ENCODE measurements at regions not wholly inside any gene's neighbourhood (a gene's known extent, or its start where the extent isn't known, plus 50 kb on each side); places are given as distances from the start of the nearest gene placed in this dataset.
"Not testable (repeated sequence)": the region's sequence is repeated elsewhere in the genome, so short reads cannot be mapped to it uniquely, and the experiment has no call there.

- DNase-seq (ENCODE audit: low spot score in 2 of 2) (no peak), ATAC-seq (no peak)
- Mint-ChIP-seq H3K27ac (no peak overlapping the region), H3K36me3 (peaks cover 0 to 11% of the 10 kb centered on the region in 2 donors), H3K9me3 (peaks cover 5 to 23% of the 10 kb centered on the region in 2 donors)
Observed at GRCh38 chr7:101146-102046, 91.0 kb upstream of the FAM20C start.

GRCh38 chr7:102047-102711 is 90.2 kb upstream of the FAM20C start:
- Mint-ChIP-seq H3K27ac (no peak overlapping the region), H3K36me3 (peaks cover 0 to 9% of the 10 kb centered on the region in 2 donors)
- DNase-seq (ENCODE audit: low spot score in 2 of 2) = no peak

GRCh38 chr7:102721-103120 is 89.7 kb upstream of the FAM20C start:
- DNase-seq (ENCODE audit: low spot score in 2 of 2) = no peak
- Mint-ChIP-seq H3K9me3 (peaks cover 5 to 15% of the 10 kb centered on the region in 2 donors), H3K27ac (no peak overlapping the region), H3K36me3 (peaks cover 0 to 6% of the 10 kb centered on the region in 2 donors)
- no peak for ATAC-seq

More at GRCh38 chr7:102047-102711, 90.2 kb upstream of the FAM20C start:
- no peak for ATAC-seq
- H3K9me3 Mint-ChIP-seq = peaks cover 5 to 19% of the 10 kb centered on the region in 2 donors

DNA sequence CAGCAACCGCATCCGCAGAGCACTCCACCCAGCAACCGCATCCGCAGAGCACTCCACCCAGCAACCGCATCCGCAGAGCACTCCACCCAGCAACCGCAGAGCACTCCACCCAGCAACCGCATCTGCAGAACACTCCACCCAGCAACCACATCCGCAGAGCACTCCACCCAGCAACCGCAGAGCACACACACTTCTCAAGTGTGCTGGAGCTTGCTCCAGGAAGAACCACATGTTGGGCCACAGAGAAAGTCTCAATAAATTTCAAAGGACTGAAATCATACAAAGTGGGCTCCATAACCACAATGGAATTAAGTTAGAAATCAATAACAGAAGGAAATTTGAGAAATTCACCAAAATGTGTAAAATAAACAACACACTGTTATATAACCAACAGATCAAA is 88.4 kb upstream of the FAM20C start:
- ATAC-seq; DNase-seq (ENCODE audit: low spot score in 2 of 2); H3K36me3 Mint-ChIP-seq; H3K27ac Mint-ChIP-seq: not testable (repeated sequence)
- peaks cover 5 to 10% of the 10 kb centered on the region in 2 donors for H3K9me3 Mint-ChIP-seq

- H3K27ac Mint-ChIP-seq = no peak overlapping the region
- H3K36me3 Mint-ChIP-seq = no peaks in the 10 kb centered on the region
- ATAC-seq (no peak), DNase-seq (ENCODE audit: low spot score in 2 of 2) (no peak)
- peaks cover 5 to 6% of the 10 kb centered on the region in 2 donors for H3K9me3 Mint-ChIP-seq
Observed at GRCh38 chr7:105002-105401, 87.4 kb upstream of the FAM20C start.

DNA sequence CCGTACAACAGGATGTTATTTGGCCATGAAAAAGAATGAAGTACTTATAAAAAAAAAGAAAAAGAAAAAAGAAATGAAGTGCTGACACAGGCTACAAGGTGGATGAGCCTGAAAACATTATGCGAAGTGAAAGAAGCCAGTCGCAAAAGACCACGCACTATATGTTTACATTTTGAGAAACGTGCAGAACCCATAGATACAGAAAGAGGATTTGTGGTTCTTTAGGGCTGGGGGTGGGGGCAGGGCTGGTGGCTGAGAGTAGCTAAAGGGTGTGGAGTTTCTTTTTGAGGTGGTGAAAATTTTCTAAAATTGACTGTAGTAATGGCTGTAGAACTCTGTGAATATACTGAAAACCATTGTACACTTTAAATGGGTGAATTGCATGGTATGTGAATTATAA is 86.0 kb upstream of the FAM20C start:
- Mint-ChIP-seq H3K27ac (no peak overlapping the region), H3K36me3 (no peaks in the 10 kb centered on the region), H3K9me3 (peaks cover 4 to 5% of the 10 kb centered on the region in 2 donors)
- DNase-seq (ENCODE audit: low spot score in 2 of 2) (no peak), ATAC-seq (no peak)

DNA sequence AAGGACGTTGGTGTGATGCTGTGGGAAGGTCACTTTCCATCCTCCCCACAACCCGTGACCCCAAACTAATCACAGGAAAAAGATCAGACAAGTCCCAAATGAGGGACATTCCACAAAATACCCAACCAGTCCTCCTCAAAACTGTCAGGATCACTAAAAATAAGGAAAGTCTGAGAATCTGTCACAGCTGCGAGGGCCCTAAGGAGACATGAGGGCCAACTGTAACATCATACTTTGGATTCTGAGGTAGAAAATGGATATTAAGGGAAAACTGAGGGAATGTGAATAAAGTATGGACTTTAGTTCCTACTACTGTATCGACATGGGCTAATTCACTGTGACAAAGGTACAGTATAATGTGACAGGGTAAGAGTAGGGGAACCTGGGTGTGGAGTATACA is 85.1 kb upstream of the FAM20C start:
- no peak for ATAC-seq

GRCh38 chr7:107907-108306 is 84.5 kb upstream of the FAM20C start:
- H3K9me3 Mint-ChIP-seq = peaks cover 2 to 3% of the 10 kb centered on the region in 2 donors
- H3K27ac Mint-ChIP-seq = no peak overlapping the region
- no peak for DNase-seq (ENCODE audit: low spot score in 2 of 2)
- peaks cover 2 to 3% of the 10 kb centered on the region in 2 donors for H3K36me3 Mint-ChIP-seq
- ATAC-seq = no peak

More for the DNA sequence above, 85.1 kb upstream of the FAM20C start:
- Mint-ChIP-seq H3K9me3 (peaks cover 4 to 5% of the 10 kb centered on the region in 2 donors), H3K27ac (no peak overlapping the region), H3K36me3 (no peaks in the 10 kb centered on the region)
- no peak for DNase-seq (ENCODE audit: low spot score in 2 of 2)

DNA sequence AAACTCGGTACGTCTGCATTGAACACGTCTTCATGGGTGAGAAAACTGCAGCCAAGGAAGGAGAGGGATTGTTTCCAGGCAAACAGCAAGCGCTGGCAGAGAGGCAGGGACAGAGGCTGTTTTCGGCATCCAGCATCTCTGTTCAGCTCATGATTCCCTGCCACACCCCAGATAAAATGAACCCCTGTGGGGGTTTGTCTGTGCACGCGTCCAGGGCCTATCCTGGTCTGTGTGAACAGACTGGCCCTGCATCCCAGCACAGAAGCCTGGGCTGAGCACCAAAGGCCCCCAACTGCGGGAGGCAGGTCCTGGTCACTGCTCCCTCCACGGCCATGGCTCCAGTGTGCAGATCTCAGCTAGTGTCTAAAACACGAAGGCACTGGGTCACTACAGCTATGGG is 83.3 kb upstream of the FAM20C start:
- DNase-seq (ENCODE audit: low spot score in 2 of 2) (no peak), ATAC-seq (no peak)
- peaks cover 13% of the 10 kb centered on the region in 2 donors for H3K36me3 Mint-ChIP-seq
- no peak overlapping the region for H3K27ac Mint-ChIP-seq
- H3K9me3 Mint-ChIP-seq = peaks cover 12 to 14% of the 10 kb centered on the region in 2 donors

- peaks cover 13% of the 10 kb centered on the region in 2 donors for H3K36me3 Mint-ChIP-seq
- H3K27ac Mint-ChIP-seq = no peak overlapping the region
- DNase-seq (ENCODE audit: low spot score in 2 of 2) (no peak), ATAC-seq (no peak)
- H3K9me3 Mint-ChIP-seq = peaks cover 19 to 21% of the 10 kb centered on the region in 2 donors
Observed at GRCh38 chr7:109898-110556, 82.3 kb upstream of the FAM20C start.

- ATAC-seq = no peak
- no peak for DNase-seq (ENCODE audit: low spot score in 2 of 2)
- H3K9me3 Mint-ChIP-seq = peaks cover 19 to 21% of the 10 kb centered on the region in 2 donors
- no peak overlapping the region for H3K27ac Mint-ChIP-seq
- H3K36me3 Mint-ChIP-seq = peaks cover 13% of the 10 kb centered on the region in 2 donors
Observed at GRCh38 chr7:110557-111232, 81.7 kb upstream of the FAM20C start.

DNA sequence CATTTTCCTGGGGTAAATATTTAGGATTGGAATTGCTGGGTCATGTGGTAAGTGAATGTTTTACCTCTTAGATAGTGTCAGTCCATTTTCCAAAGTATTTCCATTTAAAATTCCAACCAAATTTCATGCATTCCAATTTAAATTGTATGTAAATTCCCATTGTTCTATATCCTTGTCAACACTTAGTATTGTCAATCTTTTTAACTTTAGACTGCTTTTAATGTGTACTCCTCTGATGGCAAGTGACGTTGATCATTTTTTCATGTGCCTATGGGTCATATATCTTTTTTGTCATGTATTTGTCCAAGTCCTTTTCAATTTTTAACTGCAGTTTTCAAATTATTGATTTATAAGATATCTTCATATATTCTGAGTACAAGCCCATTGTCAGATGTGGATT is 80.8 kb upstream of the FAM20C start:
- no peak overlapping the region for H3K27ac Mint-ChIP-seq
- DNase-seq (ENCODE audit: low spot score in 2 of 2) (no peak), ATAC-seq (no peak)
- peaks cover 13% of the 10 kb centered on the region in 2 donors for H3K36me3 Mint-ChIP-seq
- H3K9me3 Mint-ChIP-seq = peaks cover 19 to 21% of the 10 kb centered on the region in 2 donors

- DNase-seq (ENCODE audit: low spot score in 2 of 2) (no peak), ATAC-seq (peak in 1 of 2 donors; percentile 55)
- Mint-ChIP-seq H3K36me3 (peaks cover 13% of the 10 kb centered on the region in 2 donors), H3K9me3 (peaks cover 19 to 21% of the 10 kb centered on the region in 2 donors), H3K27ac (no peak overlapping the region)
Observed at GRCh38 chr7:112881-113280, 79.5 kb upstream of the FAM20C start.

DNA sequence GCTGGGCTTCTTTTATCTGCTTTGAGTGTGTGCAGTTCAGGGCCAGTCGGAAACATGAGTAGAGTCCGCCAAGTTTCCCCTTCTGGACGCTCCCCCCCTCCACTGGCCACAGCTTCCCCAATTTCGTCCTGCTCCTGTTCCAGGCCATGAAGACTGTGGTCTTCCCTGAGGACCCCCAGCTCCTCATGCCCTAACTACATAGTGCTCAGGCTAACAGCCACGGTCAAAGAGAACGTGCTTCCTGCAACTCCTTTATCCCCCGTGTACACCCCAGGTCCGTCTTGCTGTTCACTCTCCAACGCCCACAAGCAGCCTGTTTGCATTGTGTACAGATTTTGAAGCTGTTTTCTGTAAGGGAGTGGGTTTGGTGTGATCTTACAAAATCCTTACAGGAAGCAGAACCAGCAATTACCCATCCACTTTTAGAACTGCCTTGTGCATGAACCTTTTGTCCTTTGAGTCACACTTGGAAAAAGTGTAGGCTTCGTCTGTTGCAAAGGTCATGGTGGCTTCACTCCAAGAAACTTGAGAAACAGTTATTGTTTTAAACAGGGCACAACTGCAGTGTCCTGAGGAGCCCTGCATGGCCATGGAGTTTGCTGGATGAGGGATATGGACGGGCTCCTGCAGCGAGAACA is 77.0 kb upstream of the FAM20C start:
- DNase-seq (ENCODE audit: low spot score in 2 of 2) (no peak), ATAC-seq (no peak)
- Mint-ChIP-seq H3K27ac (no peak overlapping the region), H3K9me3 (peaks cover 19 to 21% of the 10 kb centered on the region in 2 donors), H3K36me3 (peaks cover 13% of the 10 kb centered on the region in 2 donors)

- DNase-seq (ENCODE audit: low spot score in 2 of 2) (no peak), ATAC-seq (no peak)
- Mint-ChIP-seq H3K27ac (peak overlapping the region in 1 of 2 donors; percentile 13), H3K36me3 (peaks cover 13% of the 10 kb centered on the region in 2 donors), H3K9me3 (peaks cover 19 to 21% of the 10 kb centered on the region in 2 donors)
Observed at GRCh38 chr7:116188-116981, 76.0 kb upstream of the FAM20C start.

Data from activated naive CD4-positive, alpha-beta T cell treated with anti-CD3 and anti-CD28 coated beads, Interleukin-2, amount 50 U/mL, for 72 hours (primary cell).